NCI-H2227 (cell line): ENCODE measurements at regions not wholly inside any gene's neighbourhood (a gene's known extent, or its start where the extent isn't known, plus 50 kb on each side); places are given as distances from the start of the nearest gene placed in this dataset.

Experiments used
- DNase-seq: peaks from one replicate; lab custom pipeline; 2025; ENCODE audit not compliant: unreplicated experiment; lab: John Stamatoyannopoulos, UW

DNA sequence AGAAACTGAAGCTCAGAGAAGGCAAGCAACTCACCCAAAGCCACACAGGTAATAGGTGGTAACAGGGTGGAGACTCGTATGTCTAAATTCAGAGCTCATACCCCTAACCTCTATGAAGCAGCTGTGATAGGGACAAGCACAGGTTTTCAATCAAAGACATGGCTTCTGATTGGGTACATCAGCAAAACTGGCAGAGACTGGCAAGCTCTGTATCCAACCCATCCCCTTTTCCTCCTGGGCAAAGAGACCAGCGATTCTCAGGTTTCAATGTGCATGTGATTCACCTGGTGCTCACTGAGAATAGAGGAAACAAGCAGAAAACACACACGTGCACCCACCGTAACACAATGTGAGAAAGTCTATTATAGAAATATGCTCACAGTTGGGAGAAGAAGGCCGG lies 153.0 kb downstream of the SMIM20 start:
- DNase-seq = no peak

- DNase-seq = no peak
These were observed 155.2 kb downstream of the SMIM20 start for GRCh38 chr4:26069218-26069617.

GRCh38 chr4:26071688-26072087 lies 157.7 kb downstream of the SMIM20 start:
- DNase-seq = no peak

- no peak for DNase-seq
These were observed 160.0 kb downstream of the SMIM20 start for GRCh38 chr4:26073886-26074560.

- peak; percentile 49 for DNase-seq
These were observed 160.9 kb downstream of the SMIM20 start for GRCh38 chr4:26074712-26075430.

- DNase-seq = no peak
These were observed 161.6 kb downstream of the SMIM20 start for GRCh38 chr4:26075583-26075982.

DNA sequence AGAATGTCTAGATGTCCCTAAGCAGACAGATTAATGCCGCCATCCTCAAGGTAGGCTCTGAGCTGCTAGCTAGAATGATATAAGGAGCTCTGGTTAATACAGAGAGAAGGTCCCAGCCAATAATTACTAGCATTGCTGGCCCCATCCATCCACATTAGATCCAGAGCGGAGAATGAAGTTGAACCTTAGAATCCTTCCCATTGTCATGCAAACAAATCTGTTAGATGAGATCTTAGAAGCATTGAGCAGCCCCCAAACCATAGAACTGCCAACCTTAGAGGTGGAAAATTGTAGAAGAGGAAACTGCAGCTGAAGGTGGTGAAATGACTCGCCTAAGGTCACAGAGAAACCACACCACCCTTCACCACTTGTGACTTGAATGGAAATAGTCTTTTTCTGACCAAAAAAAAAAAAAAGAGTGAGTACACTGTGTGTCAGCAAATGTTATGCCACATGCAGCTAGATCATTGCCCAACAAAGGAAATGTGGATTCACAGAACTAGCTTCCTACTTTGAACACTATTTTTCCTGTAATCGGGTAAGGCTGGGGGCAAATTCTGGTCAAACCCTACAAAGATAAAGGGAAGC lies 162.1 kb downstream of the SMIM20 start:
- no peak for DNase-seq

- no peak for DNase-seq
These were observed 162.9 kb downstream of the SMIM20 start for GRCh38 chr4:26076896-26077295.

DNA sequence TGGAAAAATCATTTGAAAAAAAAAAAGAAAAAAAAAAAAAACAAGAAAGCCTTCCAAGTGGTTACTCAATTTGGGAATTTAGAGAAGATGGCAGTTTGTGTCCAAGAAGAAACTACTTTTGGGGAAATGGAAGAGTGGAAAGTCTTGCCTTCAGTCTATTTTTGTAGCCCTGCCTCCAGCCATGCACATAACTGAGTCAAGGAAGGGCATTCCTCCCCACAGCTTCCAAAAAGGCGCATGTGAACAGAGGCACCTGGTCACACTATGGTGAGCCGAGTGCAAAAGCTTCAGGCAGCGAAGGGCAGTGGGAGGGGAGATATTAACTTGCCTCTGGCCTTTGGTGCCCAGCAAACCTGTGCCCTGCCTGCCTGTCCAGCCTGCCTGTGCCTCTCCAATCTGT lies 163.7 kb downstream of the SMIM20 start:
- no peak for DNase-seq

DNA sequence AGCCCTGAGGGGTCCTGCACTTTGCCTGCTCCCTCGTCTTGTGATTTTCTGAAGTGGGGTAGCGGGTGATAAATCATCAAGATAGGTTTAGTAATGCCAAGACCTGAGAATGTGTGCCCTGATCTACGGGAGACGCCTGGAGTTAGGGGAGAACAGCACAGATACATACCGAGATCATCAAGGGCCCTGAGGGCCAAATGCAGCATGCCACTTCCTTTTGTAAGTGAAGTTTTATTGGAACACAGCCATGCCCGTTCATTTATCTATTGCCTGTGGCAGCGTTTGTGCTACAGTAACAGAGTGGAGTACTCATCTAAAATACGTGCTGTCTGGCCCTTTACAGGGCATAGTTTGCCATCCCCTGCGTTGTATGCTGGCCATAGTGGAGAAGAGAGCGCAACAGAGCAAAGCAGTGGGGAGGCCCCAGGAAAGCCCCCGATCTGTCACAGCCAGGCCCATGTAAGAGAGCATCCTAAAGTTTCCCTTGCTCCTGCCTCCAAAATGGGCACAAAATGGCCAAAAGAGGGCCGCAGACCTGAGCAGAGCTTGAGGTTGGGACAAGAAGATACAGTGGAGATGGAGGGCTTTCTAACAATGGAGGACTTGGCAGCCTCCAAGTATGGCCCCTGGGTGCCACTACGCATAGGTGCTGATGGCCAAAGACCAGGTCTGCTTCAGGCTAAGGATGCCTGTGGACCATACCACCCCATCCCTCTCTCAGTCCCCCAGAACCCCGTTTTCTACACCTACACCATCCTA lies 167.0 kb downstream of the SMIM20 start:
- DNase-seq = no peak

GRCh38 chr4:26081795-26082498 lies 167.9 kb downstream of the SMIM20 start:
- peak; percentile 17 for DNase-seq

DNA sequence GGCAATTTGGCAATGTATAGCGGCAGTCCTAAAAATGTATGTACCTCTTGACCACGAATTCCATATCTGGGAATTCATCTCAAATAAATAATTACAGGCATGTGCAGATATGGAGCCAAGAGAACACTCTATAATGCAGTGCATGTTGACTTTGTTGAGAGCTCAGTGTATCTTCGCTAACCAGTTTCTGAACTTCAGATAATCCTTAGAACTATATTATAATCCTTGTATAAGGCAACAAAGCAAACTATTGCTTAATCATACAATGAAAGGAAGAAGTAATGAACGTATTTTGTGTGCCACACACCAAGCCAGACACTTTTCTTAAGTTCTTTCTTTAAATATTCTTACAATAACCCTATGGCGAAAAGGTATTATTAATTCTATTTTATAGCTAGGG lies 168.5 kb downstream of the SMIM20 start:
- no peak for DNase-seq

DNA sequence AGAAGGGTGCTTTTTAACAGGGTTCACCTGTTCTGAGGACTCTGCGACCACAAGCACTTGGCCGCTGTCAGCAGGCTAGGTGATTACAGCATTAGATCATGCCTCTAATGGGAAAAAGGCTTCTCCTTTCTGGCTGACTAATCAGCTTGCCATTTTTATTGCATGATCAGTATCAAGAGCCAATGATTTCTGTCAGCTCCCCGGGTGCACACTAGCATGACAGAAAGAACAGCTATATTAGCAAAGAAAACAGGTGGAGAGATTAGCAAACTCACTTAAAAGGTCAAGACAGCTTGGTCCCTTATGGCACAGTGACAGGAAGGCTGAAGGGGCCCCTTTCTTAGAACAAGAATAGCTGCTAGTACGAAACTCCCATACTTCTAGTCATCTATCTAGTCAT lies 170.0 kb downstream of the SMIM20 start:
- no peak for DNase-seq

GRCh38 chr4:26084414-26084813 lies 170.4 kb downstream of the SMIM20 start:
- no peak for DNase-seq

DNA sequence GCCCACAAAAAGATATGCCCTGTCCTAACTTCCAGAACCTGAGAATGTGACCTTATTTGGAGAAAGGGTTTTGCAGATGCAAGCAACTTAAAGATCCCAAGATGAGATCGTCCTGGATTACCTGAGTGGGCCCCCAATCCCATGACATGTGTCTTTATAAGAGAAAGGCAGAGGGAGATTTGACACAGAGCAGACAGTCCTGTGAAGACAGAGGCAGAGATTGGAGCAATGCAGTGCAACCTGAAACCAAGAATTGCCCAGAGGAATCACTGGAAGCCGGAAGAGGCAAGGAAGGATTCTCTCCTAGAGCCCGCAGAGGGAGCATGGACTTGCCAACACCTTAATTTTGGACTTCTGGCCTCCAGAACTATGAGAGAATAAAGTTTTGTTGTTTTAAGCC lies 171.5 kb downstream of the SMIM20 start:
- no peak for DNase-seq

DNA sequence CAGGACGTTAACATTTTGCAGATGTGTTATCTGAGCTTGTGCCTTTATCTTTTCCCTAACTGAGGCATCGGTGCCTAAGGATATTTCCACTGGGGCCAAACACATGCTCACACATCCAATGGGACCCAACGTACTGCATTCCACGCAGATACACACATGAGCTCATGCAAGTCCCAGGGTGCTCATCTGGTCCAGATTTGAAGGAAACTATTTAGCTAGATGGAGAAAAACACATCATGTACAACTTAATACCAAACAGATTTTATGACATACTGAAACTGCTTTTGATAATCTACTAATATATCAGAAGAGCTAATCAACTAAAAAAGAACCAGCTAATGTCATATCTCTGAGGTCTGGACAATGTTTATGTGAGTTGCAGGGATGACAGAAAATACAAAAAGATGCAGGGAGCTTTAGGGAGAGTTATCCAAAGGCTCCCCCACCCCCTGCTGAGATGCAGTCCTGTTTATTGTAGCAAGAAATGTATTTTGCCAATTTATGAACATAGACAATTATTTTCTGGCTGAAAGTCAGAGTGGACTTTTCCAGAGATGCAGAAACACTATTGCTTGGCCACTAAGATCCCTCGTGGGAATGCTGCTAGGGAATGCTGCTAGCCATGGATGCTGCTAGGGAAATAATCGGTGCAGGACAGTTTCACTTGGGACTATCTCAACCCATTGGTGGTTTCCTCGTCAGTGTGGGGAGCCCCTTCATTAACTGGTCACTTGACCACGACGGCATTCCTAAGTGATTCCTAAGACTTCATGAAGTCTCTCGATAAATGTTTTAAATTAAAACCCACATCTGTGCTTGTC lies 172.8 kb downstream of the SMIM20 start:
- no peak for DNase-seq

DNA sequence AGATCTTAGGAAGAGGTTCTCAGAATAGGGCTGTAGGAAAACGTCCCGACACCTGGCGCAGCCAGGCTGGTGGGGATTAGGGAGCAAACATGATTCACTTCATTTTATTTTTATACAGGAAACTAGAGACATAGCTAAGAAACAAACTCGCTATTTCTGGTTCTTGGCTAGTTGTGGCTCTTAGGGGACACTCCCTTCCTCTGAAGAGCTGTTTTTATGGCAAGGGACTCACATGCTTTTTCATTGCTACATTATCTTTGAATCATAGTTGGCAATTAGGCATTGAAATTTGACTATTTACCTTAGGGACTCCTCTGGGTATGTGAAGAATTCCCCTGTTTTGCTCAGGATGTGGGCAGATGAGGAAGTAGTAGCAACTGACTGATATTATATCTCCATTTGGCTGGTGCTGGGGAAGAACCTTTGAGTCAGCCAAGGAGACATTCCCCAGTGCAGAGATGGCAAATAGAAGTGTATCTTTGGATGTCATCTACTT lies 174.5 kb downstream of the SMIM20 start:
- no peak for DNase-seq

- DNase-seq = no peak
These were observed 179.5 kb downstream of the SMIM20 start for GRCh38 chr4:26093551-26093950.

DNA sequence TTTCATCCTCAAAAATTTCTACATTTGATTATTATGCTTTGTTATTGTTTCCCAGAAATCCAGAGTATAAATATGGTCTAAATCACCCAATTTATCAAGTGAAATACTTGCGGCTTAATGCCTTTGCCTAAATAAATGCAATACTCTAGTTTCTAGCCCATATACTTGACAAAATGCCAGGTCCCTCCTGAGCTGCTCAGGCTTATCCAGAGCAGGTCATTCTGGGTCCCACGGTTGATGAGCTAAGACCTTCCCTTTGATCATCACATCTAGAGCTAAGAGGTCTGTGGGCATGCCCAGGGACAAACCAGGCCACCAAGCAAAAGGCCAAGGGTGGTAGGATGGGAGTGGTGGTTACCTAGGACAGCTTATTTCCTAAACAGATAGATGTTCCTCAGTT lies 180.1 kb downstream of the SMIM20 start:
- no peak for DNase-seq

- no peak for DNase-seq
These were observed 180.9 kb downstream of the SMIM20 start for GRCh38 chr4:26094911-26095310.
